ENCODE measurements at regions not wholly inside any gene's neighbourhood (a gene's known extent, or its start where the extent isn't known, plus 50 kb on each side); places are given as distances from the start of the nearest gene placed in this dataset.

GRCh38 chr13:89352384-89352783, 1681.2 kb downstream of the SLITRK5 start:
- Histone ChIP-seq H3K27me3 (ENCODE audit: control insufficient read depth, insufficient read depth, low read length) (no peaks in the 10 kb centered on the region), H2AFZ (no peak overlapping the region), H3K4me2 (ENCODE audit: low read length) (no peak overlapping the region), H3K36me3 (ENCODE audit: control insufficient read depth, insufficient read depth, low read length) (no peaks in the 10 kb centered on the region), H3K9ac (no peak overlapping the region), H3K9me3 (ENCODE audit: control insufficient read depth, low read length) (no peaks in the 10 kb centered on the region), H3K4me1 (no peaks in the 10 kb centered on the region), H3K79me2 (no peaks in the 10 kb centered on the region), H3K27ac (no peak overlapping the region), H3K4me3 (ENCODE audit: low read depth, low read length) (no peak overlapping the region)
- TF ChIP-seq, protein P1, sequence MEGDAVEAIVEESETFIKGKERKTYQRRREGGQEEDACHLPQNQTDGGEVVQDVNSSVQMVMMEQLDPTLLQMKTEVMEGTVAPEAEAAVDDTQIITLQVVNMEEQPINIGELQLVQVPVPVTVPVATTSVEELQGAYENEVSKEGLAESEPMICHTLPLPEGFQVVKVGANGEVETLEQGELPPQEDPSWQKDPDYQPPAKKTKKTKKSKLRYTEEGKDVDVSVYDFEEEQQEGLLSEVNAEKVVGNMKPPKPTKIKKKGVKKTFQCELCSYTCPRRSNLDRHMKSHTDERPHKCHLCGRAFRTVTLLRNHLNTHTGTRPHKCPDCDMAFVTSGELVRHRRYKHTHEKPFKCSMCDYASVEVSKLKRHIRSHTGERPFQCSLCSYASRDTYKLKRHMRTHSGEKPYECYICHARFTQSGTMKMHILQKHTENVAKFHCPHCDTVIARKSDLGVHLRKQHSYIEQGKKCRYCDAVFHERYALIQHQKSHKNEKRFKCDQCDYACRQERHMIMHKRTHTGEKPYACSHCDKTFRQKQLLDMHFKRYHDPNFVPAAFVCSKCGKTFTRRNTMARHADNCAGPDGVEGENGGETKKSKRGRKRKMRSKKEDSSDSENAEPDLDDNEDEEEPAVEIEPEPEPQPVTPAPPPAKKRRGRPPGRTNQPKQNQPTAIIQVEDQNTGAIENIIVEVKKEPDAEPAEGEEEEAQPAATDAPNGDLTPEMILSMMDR (IDR thresholded peaks at IDR 0.05): no peak

DNA sequence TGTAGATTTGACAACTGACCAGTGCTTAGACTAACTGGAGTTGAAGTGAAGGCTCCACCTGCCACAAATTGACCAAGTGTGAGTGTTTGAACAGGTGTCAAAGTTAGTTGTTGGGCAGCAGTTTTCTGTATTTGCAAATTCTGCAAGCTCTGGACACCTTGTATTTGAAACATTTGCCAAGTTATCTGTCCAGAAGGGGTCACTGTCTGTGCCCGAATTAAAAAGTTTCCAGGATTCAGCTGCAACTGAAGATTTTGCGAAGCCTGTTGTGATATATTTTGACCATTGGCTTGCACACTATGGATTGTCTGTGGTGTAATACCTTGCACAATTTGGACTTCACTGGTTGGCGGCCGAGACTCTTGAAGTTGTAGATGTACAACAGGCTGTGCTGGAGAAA, 1690.7 kb downstream of the SLITRK5 start:
- Histone ChIP-seq H3K4me2 (ENCODE audit: low read length) (no peak overlapping the region), H3K36me3 (ENCODE audit: control insufficient read depth, insufficient read depth, low read length) (no peaks in the 10 kb centered on the region), H3K9me3 (ENCODE audit: control insufficient read depth, low read length) (no peaks in the 10 kb centered on the region), H3K27me3 (ENCODE audit: control insufficient read depth, insufficient read depth, low read length) (no peaks in the 10 kb centered on the region), H3K4me3 (ENCODE audit: low read depth, low read length) (no peak overlapping the region), H2AFZ (no peak overlapping the region), H3K4me1 (no peaks in the 10 kb centered on the region), H3K27ac (no peak overlapping the region), H3K79me2 (no peaks in the 10 kb centered on the region), H3K9ac (no peak overlapping the region)
- TF ChIP-seq, protein P1 (IDR thresholded peaks at IDR 0.05): no peak

- no peaks in the 10 kb centered on the region for H3K79me2 ChIP-seq
- H3K27me3 ChIP-seq (ENCODE audit: control insufficient read depth, insufficient read depth, low read length): no peaks in the 10 kb centered on the region
- H3K36me3 ChIP-seq (ENCODE audit: control insufficient read depth, insufficient read depth, low read length): no peaks in the 10 kb centered on the region
- H3K4me3 ChIP-seq (ENCODE audit: low read depth, low read length): no peak overlapping the region
- TF ChIP-seq, protein P1 (IDR thresholded peaks at IDR 0.05): no peak
- no peak overlapping the region for H2AFZ ChIP-seq
- no peak overlapping the region for H3K9ac ChIP-seq
- H3K4me1 ChIP-seq: no peaks in the 10 kb centered on the region
- H3K9me3 ChIP-seq (ENCODE audit: control insufficient read depth, low read length): no peaks in the 10 kb centered on the region
- H3K27ac ChIP-seq: no peak overlapping the region
- H3K4me2 ChIP-seq (ENCODE audit: low read length): no peak overlapping the region
Measured at GRCh38 chr13:89363144-89363543, 1692.0 kb downstream of the SLITRK5 start.

GRCh38 chr13:89372193-89372592, 1701.0 kb downstream of the SLITRK5 start:
- H3K4me2 ChIP-seq (ENCODE audit: low read length): no peak overlapping the region
- no peaks in the 10 kb centered on the region for H3K9me3 ChIP-seq (ENCODE audit: control insufficient read depth, low read length)
- no peaks in the 10 kb centered on the region for H3K4me1 ChIP-seq
- H3K4me3 ChIP-seq (ENCODE audit: low read depth, low read length): no peak overlapping the region
- no peak overlapping the region for H2AFZ ChIP-seq
- H3K27ac ChIP-seq: no peak overlapping the region
- no peak overlapping the region for H3K9ac ChIP-seq
- H3K79me2 ChIP-seq: no peaks in the 10 kb centered on the region
- H3K36me3 ChIP-seq (ENCODE audit: control insufficient read depth, insufficient read depth, low read length): no peaks in the 10 kb centered on the region
- no peaks in the 10 kb centered on the region for H3K27me3 ChIP-seq (ENCODE audit: control insufficient read depth, insufficient read depth, low read length)
- TF ChIP-seq, protein P1 (IDR thresholded peaks at IDR 0.05): no peak

- Histone ChIP-seq H3K4me1 (no peaks in the 10 kb centered on the region), H3K27ac (no peak overlapping the region), H3K4me2 (ENCODE audit: low read length) (no peak overlapping the region), H3K9me3 (ENCODE audit: control insufficient read depth, low read length) (no peaks in the 10 kb centered on the region), H3K9ac (no peak overlapping the region), H2AFZ (no peak overlapping the region), H3K79me2 (no peaks in the 10 kb centered on the region), H3K36me3 (ENCODE audit: control insufficient read depth, insufficient read depth, low read length) (no peaks in the 10 kb centered on the region), H3K27me3 (ENCODE audit: control insufficient read depth, insufficient read depth, low read length) (no peaks in the 10 kb centered on the region), H3K4me3 (ENCODE audit: low read depth, low read length) (no peak overlapping the region)
- TF ChIP-seq, protein P1 (IDR thresholded peaks at IDR 0.05): no peak
Measured at GRCh38 chr13:89375839-89376238, 1704.7 kb downstream of the SLITRK5 start.

Measured in parathyroid adenoma (tissue), 2 donors.